ENCODE measurements at regions not wholly inside any gene's neighbourhood (a gene's known extent, or its start where the extent isn't known, plus 50 kb on each side); places are given as distances from the start of the nearest gene placed in this dataset.

DNA sequence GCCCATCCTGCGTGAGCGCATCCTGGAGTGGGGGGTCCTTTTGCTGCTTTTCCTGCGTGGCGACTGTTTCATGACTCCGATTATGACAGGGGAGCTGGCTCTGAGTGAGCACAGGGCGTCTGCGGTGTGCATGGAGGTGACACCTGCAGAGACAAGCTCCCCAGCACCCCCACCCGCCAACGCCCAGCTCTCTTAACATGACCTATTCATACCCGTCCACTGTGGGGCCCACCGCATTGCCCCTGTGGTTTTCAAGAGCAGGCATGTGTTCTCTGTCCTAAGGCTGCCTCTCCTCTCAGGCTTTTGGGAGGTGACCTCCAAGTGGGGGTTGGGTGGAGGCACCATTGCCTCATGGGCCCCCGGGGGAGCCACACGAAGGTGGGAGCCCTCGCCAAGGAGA is 500.7 kb downstream of the TCERG1L start:
- no peaks in the 10 kb centered on the region for H3K4me1 ChIP-seq
- H3K9me3 ChIP-seq = no peaks in the 10 kb centered on the region
- no peak overlapping the region for H3K4me3 ChIP-seq
- ATAC-seq (no peak), DNase-seq (no peak)
- in situ Hi-C loops (cut with MboI; ENCODE audit: low sequenced_read_pairs in 4 of 4) = no loop called here
- no peaks in the 10 kb centered on the region for H3K27me3 ChIP-seq
- no peak overlapping the region for H3K27ac ChIP-seq
- intact Hi-C loops (cut with DNase I; ENCODE audit: low total_unique reads) = no loop called here
- no peaks in the 10 kb centered on the region for H3K36me3 ChIP-seq
- TF ChIP-seq POLR2A (IDR thresholded peaks at IDR 0.05) = no peak
- TF ChIP-seq, protein P1, sequence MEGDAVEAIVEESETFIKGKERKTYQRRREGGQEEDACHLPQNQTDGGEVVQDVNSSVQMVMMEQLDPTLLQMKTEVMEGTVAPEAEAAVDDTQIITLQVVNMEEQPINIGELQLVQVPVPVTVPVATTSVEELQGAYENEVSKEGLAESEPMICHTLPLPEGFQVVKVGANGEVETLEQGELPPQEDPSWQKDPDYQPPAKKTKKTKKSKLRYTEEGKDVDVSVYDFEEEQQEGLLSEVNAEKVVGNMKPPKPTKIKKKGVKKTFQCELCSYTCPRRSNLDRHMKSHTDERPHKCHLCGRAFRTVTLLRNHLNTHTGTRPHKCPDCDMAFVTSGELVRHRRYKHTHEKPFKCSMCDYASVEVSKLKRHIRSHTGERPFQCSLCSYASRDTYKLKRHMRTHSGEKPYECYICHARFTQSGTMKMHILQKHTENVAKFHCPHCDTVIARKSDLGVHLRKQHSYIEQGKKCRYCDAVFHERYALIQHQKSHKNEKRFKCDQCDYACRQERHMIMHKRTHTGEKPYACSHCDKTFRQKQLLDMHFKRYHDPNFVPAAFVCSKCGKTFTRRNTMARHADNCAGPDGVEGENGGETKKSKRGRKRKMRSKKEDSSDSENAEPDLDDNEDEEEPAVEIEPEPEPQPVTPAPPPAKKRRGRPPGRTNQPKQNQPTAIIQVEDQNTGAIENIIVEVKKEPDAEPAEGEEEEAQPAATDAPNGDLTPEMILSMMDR (IDR thresholded peaks at IDR 0.05 in 4 of 5, conservative IDR thresholded peaks at IDR 0.05 in 1 of 5) = no peak

DNA sequence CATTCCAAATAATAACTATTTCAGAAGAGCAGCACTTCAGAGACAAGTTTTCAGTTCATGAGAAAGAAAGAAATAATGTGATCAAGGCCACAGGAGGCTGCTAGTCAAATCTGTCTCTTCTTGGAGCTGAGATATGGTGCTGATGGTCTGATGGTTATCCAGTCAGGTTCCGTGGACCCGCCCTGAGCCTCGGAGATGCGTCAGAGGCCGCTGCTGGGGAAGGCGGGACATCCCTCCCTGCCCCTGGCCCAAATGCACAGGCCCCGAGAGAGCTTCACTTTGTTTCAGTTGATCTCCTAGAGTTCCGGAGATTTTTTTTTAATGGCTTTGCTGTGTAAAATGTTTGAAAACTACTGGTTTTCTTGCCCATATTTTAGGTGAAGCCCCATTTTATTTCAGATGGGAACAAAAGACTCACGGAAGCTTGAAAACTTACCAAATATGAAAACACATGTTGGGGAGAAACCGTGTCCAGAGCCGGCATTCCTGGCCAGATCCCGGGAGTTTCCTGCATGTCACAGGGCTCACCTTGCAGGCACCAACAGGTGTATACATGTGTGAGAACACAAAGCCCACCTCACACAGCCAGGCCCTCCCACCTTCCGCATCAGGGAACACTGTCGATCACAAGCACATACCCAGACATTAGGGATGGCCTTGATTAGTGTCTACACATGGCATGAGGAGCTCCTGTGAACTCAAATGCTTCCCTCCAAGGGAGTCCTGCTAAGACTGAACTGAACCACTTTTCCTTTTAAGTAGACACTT is 499.0 kb downstream of the TCERG1L start:
- Histone ChIP-seq H3K4me3 (no peak overlapping the region), H3K27ac (no peak overlapping the region), H3K9me3 (no peaks in the 10 kb centered on the region), H3K27me3 (no peaks in the 10 kb centered on the region), H3K4me1 (no peaks in the 10 kb centered on the region), H3K36me3 (no peaks in the 10 kb centered on the region)
- DNase-seq = no peak
- intact Hi-C loops (cut with DNase I; ENCODE audit: low total_unique reads) = no loop called here
- TF ChIP-seq, protein P1 (IDR thresholded peaks at IDR 0.05 in 4 of 5, conservative IDR thresholded peaks at IDR 0.05 in 1 of 5) = no peak
- no peak for TF ChIP-seq POLR2A (IDR thresholded peaks at IDR 0.05)
- ATAC-seq = no peak
- in situ Hi-C loops (cut with MboI; ENCODE audit: low sequenced_read_pairs in 4 of 4) = no loop called here

DNA sequence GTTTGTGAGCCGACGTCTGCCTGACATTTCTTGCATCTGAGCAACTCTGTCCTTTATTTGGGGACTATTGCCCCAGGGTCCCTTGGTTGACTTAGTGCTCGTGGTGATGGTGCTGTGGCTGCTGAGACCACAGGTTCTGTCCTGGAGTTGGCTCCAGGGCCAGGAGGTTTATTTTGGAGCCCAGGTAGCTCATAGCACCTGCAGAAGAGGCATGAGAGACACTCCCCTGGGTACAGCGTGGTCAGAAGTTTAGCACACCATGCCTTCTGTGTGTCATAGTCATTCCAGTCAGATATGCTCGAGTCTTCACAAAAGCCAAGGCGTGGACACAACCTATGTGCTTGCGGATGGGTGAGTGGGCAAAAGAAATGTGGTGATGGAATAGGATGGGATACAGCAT is 496.9 kb downstream of the TCERG1L start:
- H3K36me3 ChIP-seq = no peaks in the 10 kb centered on the region
- TF ChIP-seq POLR2A (IDR thresholded peaks at IDR 0.05) = no peak
- TF ChIP-seq, protein P1 (IDR thresholded peaks at IDR 0.05 in 4 of 5, conservative IDR thresholded peaks at IDR 0.05 in 1 of 5) = no peak
- no peak for ATAC-seq
- no peak overlapping the region for H3K27ac ChIP-seq
- H3K4me3 ChIP-seq = no peak overlapping the region
- in situ Hi-C loops (cut with MboI; ENCODE audit: low sequenced_read_pairs in 4 of 4) (no loop called here), intact Hi-C loops (cut with DNase I; ENCODE audit: low total_unique reads) (no loop called here)
- no peaks in the 10 kb centered on the region for H3K4me1 ChIP-seq
- H3K9me3 ChIP-seq = no peaks in the 10 kb centered on the region
- DNase-seq = no peak
- no peaks in the 10 kb centered on the region for H3K27me3 ChIP-seq

DNA sequence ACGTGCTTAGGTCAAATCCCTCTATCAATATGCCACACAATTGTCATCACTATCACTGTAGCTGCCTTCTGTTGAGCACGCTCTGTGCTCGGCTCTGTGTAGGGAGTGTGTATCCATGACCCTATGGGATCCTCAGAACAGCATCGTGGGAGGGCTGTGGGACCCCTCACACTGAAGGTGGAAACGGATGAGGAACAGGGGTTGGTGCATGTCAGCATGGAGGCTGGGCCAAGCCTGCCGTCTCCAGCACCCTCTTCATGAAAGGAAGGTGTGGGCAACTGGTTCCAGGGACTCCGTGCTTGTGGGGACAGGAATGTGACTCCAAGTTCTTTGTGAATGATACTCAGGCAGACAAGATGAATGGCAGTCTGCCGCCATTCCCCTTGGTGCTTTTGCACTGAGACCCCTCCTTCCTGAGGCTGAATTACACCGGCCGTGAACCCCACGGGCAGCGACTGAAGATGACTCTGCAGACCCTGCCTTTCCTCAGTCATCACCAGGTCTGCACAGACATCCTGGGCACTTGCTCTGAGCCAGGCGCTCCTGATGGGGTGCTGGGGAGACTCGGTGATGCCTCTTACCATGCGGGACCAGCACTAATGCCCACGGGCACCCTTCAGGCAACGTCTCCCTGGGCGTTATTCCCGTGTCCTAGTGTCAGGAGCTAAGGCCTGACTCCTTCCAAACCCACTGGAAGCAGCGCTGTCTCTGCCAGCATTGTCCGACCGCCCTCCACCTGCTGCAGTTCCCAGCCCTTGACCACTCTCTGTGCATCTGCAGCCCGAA is 495.2 kb downstream of the TCERG1L start:
- intact Hi-C loops (cut with DNase I; ENCODE audit: low total_unique reads) (no loop called here), in situ Hi-C loops (cut with MboI; ENCODE audit: low sequenced_read_pairs in 4 of 4) (no loop called here)
- Histone ChIP-seq H3K9me3 (no peaks in the 10 kb centered on the region), H3K27ac (no peak overlapping the region), H3K36me3 (no peaks in the 10 kb centered on the region), H3K4me3 (no peak overlapping the region), H3K27me3 (no peaks in the 10 kb centered on the region), H3K4me1 (no peaks in the 10 kb centered on the region)
- DNase-seq (no peak), ATAC-seq (no peak)
- no peak for TF ChIP-seq POLR2A (IDR thresholded peaks at IDR 0.05)
- TF ChIP-seq, protein P1 (IDR thresholded peaks at IDR 0.05 in 4 of 5, conservative IDR thresholded peaks at IDR 0.05 in 1 of 5) = no peak
